HG02571 (cell line): ENCODE measurements at regions not wholly inside any gene's neighbourhood (a gene's known extent, or its start where the extent isn't known, plus 50 kb on each side); places are given as distances from the start of the nearest gene placed in this dataset.
"Not testable (repeated sequence)": the region's sequence is repeated elsewhere in the genome, so short reads cannot be mapped to it uniquely, and the experiment has no call there.

ENCODE experiments used
- ATAC-seq: cut with Tn5 transposase; IDR thresholded peaks from one replicate; pipeline ENCODE4 v1.9.1; 2021; ENCODE audit warnings: mild to moderate bottlenecking, moderate library complexity; ENCODE audit not compliant: unreplicated experiment

DNA sequence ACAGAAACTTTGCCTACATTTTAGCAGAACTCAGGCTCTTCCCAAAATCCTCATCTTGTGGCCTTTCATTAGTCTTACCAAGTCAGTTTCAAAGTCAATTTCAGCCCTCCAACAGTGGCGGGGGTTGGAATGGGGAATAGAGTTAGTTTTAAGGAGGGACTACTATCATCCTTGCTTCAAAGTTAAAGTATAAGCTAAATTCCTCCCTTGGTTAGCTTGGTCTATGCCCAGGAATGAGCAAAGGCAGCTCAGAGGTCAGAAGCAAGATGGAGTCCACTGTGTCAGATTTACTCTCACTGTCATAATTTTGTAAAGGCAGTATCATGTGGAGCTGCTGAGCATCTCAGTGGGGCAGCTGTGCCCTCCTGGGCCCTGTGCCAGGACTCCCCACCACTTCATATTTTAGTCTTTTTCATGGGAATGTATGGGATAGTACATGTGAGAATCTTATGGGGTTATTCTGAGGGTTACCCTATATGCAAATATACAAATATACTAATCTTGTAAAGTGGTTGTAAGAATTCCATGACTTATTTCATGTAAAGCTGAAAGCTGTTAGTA, 145.2 kb upstream of the MMADHC start:
- ATAC-seq: no peak

DNA sequence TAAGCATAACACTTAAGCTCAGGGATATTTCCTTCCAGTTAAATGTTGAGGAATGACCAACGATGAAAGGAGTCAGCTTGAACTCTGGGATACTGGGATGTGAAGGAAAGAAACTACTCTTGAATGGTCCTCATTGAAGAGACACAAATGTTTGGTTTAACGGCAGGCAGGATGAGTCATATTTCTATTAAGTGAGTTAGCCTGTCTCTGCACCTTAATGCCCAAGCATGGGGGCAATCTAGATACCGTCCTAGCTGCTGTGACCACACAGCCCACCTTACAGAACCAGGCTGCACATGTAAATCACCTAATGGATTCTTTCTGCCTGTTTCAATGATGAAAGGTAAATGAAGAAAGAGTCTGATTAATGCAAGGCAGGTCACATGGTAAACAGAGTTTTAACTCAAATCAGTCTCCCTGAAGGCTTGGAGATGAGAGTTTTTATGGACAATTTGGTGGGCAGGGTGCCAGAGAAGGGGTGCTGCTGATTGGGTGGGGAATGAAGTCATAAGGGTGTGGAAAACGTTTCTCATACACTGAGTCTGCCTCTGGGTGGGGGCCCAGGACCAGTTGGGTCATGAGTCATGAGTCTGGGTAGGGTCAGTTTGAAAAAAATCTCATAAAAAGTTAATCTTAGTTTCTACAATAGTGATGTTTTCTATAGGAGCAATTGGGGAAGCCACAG, 144.6 kb upstream of the MMADHC start:
- no peak for ATAC-seq

DNA sequence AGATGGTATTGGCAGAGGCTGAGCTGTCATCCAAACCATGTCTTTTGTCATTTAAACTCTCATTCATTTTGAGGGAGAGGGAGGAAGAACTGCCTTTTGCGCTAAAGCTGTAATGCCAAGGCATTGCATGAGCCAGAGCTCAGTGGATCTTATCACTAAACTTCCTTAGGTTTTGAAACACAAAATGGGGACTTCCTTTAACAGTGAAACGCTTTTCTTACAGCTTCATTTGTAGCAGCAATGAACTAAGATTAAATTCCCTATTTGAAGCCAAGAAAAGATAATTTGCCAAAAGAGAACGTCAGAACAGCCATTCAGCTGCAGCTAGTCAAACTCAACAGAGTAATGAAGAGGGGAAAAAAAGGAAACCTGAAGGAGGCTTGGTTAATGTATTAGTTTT, 143.5 kb upstream of the MMADHC start:
- ATAC-seq: no peak

DNA sequence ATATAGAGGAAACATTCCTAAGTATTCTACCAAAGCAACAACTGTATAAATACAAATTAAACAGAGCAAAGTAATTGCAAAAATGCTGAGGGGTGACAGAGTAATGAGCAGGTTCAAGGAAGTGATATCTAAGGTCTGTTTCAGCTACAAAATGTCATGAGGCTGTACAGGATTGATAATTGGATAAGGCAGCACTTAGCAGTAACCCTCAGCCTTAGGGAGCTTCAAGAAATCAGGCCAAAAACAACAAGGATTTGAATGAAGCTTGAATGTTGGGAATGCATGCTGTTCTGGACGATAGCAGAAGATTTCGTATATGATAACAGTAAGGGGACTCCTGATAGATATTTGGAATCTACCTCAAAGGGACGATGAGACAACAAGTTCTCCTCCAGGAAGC, 142.0 kb upstream of the MMADHC start:
- no peak for ATAC-seq

DNA sequence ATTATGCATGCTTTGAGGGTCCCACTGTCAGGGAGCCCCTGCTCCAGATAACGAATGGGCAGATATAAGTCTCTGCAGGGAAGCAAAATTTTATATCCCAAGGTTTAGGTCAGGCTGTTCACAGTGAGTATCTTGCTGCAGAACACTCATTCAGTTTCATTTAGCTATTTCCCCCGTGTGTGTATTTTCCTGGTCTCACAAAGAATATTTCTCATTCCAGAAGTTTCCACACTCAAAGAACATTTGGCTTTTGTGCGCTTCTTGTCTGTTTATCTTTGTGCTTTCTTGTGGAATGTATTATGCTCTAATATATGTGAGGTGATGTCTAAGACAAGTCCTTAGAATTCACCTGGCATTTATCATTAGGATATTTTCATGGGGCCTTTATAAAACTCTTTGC, 140.4 kb upstream of the MMADHC start:
- no peak for ATAC-seq

DNA sequence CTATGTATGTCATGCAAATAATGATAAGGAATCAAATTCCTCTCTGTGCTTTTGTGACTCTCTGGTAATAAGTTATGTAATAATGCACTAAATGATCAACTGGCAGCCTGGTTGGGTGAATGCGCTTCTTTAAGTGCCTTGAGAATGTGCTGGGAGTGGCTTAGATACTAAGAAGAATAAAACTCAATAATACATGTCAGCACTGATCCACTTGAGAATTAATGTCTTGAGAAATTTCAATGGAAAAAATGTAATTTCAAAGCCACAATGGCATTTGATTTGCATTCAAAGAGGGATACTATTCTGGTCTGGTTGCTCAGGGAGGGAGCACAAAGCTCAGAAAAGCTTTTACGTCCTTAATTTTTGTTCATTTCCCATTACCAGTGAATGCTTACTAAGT, 137.7 kb upstream of the MMADHC start:
- ATAC-seq: no peak

DNA sequence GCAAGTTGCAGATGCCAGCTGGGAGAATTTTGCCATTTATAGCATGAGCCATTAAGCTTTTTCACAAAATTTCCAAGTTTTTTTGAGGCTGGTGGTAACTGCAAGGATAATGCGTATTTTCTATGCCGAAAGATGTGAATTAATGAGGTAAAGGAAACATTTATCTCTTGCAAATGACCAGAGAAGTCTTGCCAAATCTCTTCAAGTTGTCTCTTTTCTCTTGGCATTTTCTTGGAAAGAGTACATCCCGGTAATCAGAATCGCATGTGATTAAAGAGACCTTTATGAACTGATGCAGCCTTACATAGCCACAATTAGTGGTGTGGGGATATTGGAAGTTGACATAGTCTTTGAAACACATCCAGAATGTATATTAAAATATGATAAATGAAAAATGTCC, 136.5 kb upstream of the MMADHC start:
- no peak for ATAC-seq

DNA sequence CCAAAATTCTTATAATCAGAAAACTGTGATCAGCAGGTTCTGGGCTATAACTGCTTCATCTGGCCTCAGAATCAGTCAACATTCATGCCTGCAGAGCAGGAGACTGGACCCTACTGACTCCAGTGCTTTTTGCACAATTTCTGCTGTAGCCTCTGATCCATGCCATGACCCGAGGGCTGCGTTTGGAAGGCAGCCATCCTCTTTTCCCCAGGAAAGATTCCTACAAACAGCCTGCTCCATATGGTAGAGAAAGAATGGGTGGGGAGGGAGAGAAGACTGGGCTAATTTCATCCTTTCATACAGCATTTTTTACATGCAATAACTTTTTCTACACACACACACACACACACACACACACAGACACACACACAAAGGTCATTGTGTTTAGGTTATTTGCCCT, 133.0 kb upstream of the MMADHC start:
- no peak for ATAC-seq

DNA sequence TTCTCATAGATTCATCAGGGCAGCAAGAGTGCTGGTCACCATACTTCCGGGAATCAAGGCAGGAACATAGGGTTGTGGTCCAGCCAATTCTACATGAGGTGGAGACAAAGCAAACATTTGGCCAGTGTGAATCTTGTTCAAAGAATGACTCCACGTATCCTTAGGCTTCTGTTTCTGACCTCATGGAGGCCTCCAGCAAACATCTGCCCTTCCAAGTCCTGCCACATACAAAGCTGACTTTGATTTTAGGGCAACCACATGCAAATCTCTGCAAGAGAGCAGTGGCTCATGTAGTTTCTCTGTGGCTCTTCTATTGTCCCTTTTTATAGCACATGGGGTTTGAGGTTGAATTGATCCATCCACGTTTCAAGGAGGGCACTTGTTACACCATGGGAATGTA, 132.1 kb upstream of the MMADHC start:
- no peak for ATAC-seq

DNA sequence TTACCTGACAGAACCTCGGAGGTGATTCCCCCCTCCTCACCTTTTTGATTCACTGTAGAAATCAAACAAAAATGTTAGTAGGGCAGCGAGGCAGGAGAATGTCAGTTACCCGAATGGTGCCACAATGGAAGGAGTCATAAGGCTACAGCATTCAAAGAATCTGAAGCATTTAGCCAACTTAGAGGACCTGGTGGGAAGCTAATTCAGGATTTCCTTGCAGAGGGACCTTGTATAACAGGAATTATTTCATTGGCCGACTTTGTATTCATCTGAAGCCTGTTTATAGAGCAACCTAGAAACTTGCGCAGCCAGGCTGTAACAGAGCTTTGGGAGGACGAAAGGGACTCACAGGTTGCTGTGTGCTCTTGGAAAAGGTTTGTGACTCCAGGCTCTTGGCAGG, 129.1 kb upstream of the MMADHC start:
- no peak for ATAC-seq

DNA sequence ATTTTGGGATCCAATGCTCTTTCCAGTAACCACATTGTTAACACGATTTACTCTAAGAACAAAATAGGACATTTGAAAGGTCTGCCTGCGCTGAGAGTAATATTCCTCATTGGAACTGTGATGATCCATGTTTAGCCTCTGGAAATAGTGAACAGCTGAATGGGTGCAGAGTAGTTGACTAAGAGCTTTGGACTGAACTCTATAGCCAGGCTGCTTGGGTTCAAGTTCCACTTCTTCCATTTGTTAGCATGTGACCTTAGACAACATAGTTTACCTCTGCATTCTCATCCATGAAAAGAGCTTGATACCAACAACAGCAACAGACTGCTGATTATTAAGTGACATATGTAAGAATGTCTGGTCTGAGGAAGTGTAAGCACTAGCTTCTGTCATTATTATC, 128.3 kb upstream of the MMADHC start:
- ATAC-seq: no peak

DNA sequence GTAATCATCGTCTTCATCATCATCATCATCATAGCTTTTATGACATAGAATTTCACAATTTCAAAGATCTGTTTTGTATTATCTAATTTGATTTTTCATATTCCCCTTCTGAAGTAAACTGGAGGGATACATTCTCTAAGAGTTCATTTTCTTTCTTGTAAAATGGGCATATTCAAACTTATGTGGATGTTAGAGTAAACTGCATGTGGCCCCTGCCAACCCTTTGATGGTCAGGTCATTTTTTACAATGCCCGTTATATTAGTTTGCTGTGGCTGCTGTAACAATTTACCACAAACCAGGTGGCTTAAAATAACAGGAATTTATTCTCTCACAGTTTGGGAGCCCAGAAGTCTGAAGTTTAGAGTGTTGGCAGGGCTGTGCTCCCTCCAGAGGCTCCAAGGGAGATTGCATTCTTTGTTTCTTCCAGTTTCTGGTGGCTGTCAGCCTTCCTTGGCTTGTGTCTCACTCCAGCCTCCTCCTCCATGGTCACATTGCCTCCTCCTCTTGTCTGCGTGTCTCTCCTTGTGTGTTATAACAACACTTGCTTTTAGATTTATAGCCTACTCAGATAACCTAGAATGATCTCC, 127.5 kb upstream of the MMADHC start:
- ATAC-seq: no peak

DNA sequence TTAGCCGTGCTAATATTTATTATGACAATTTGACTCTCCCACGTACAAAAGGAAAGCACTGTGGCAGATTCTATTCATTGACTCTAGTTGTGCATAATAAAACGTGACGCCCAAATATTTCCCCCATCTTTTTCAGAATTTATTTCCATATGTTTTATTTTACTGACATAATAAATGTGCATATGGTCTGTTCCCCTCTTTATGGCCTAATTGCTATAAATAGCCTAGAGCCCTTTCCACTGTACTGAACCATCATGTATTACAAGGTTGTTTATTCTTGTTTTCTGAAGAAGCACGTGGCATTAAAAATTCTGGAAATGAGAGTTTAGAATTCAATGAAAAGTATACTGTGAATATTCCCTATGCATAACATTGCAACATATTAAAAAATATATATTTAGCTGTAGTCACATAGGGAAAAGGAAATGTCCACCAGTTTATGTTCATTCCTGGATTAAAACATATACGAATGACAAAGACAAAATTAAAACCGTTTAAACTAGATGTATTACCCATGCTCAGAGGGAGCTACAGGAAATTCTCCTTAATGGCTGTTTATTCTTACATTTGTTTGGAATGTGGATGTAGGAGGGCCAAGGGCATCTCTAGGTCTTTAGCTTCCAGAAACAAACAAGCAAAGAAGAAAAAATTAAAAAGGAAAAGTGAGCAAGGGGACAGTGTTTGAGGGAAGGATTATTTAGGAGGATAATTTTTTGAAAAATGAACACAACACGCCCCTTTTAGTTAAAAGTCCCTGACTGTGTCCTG, 122.1 kb upstream of the MMADHC start:
- no peak for ATAC-seq

DNA sequence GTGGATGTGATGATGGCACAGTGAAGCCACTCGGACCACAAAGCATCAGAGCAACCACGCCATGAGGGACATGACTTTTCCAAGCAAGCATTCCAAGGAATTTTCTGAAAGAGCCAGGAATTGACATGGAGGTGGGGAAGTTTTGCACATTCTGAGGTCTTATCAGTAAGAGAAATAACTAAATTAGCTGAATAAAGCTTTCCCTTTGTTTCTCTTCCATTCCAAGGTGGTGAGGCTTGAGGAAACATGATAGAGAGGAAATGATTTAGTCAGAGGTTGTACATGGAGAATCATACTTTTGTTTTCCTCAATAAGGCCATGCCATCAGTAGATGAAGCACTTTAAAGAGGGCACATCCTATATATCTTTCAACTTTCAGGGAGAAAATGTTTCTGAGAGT, 115.7 kb upstream of the MMADHC start:
- ATAC-seq: no peak

DNA sequence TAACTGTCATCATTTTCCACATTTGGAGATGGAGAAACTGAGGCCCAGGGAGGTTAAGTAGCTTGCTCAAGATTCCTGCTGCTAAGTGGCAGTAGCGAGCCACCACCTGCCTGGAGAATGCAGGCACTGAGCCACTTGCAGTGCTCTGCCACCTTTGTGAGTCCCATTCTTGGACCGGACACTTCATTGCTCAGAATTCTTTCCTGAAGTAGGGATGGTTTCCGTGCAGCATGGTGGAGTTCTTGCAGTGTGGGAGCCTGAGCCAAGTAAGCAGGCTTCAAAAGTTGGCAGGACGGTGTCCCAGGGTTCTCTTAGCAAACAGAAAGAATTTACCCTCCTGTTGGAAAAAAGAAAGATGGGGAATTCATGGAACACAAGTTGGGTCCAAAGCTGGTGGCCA, 115.0 kb upstream of the MMADHC start:
- ATAC-seq: no peak

DNA sequence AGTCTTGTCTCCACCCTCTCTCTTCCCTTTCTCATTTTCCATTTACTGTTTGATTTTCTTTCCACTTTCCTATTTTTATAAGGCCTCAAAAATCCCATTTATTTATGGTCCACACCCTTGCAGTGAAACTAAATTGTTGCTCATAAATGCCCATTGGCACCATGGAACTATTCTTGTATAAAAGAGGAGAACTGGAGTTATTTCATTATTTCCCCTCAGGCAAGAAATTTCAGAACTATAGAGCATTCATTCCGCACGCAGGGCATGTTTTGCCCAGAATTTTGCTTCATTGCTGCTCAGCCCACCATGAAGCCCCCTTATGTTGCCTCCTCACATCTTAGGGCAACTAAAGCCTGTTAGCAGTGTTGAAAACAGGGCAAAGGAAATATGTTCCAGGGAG, 113.7 kb upstream of the MMADHC start:
- ATAC-seq: no peak

DNA sequence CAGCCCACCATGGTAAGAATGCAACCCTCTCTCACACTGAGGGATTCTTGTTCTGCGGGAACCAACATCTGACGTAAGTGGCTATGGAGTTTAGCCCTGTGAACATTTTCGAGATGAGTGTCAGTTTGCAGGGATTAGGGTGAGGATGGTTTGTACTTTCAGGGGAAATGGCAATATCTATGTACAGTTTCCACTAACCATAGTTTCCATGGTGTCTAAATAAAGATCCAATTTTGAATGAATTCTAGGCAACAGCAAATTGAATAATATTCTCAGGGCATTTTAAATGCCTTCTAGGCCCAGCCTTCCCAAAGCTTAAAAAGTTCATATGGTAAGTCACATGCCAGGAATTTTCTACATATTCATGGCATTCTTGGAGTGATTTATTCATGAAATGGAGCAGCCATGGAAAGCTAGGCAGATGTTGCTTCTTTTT, 105.4 kb upstream of the MMADHC start:
- ATAC-seq: no peak

DNA sequence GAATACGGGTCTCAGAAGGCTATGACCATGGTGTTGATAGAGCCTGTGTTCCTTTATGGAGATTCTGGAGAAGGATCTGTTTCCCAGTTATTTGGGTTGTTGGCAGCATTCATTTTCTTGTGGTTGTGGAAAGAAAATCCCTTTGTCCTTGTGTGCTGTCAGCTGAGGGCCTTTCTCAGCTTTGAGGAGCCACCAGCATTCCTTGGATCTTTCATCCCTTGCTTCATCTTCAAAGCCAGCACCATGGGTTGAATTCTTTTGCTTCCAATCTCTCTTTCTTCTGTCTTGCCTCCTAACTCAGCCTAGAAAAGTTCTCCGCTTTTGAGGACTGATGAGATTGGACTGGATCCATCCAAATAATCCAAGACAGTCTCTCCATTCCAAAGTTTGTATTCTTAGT, 103.2 kb upstream of the MMADHC start:
- ATAC-seq: no peak

DNA sequence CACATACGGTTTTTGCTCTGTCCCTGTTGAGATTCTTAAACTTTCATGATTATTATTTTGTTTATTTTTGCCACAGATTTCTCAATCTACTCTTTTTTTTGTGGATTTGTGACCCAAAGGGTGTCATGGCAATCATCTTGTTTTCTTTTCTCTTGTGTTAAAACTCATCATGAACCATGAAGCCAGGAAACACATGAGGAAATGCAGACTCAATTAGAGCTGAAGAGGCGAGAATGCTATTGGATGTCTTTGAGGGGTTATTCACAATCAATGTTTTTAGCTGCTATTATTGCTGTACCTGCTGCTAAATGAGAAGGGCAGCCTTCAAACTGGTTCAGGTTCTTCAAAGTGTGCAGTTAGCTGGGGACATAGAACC, 99.5 kb upstream of the MMADHC start:
- no peak for ATAC-seq

DNA sequence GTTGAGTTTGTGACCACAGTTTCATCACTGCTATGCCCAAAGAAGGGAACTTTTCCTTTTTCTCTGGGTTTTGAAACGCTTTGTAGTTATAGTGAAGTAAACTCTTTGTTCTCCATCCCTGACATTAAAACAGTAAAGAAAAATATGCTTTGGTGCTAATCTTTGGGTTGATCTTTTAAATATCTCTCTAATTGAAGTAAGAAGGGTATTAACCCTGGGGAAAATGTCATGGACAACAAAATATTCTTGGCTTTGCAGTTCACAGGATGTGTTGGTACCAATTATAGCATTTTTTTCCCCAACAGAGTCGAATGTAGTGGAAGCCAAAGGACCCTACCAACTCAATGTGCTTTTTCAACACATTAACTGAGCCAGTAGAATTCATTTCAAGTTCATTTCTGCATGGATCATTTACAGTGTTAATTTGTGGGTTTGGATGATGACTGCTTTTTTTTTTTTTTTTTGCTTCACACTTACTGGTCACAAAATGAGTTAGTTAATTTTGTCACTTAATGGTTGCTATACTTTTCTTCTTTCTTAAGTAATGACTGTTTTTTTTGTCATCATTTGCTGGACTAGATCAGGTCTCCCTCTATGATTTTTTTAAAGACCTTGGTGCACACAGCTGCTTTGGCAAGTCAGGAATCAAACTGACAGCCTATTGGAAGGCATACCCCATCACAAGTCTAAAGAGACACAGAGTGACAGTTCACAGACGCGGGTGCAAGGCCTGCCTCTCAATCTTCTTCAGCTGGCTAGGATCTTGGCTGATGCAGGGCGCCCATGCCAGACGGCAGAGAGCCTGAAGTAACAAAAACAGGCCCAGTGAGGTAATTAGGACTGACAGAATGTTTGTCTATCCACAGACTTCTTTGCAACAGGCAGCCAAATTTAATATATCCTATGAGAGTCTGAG, 98.8 kb upstream of the MMADHC start:
- no peak for ATAC-seq

DNA sequence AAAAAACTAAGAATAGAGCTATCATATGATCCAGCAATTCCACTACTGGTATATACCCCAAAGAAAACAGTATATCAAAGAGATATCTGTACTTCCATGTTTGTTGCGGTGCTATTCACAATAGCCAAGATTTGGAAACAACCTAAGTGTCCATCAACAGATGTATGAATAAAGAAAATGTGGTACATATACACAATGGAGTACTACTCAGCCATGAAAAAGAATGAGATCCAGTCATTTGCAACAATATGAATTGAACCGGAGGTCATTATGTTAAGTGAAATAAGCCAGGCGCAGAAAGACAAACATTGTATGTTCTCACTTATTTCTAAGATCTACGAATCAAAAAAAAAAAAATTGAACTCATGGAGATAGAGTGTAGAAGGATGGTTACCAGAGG, 97.8 kb upstream of the MMADHC start:
- not testable (repeated sequence) for ATAC-seq
